ENCODE measurements at regions not wholly inside any gene's neighbourhood (a gene's known extent, or its start where the extent isn't known, plus 50 kb on each side); places are given as distances from the start of the nearest gene placed in this dataset.

GRCh38 chr11:104798789-104799188 lies 99.5 kb downstream of the CASP12 start:
- ATAC-seq (no peak), DNase-seq (no peak)
- Histone ChIP-seq H3K4me3 (no peak overlapping the region), H3K9me3 (no peaks in the 10 kb centered on the region), H3K4me1 (ENCODE audit: low read depth) (no peaks in the 10 kb centered on the region), H3K36me3 (ENCODE audit: low read depth) (no peaks in the 10 kb centered on the region)
- intact Hi-C loops (cut with DNase I, micrococcal nuclease), result no loop called here
- no peak for TF ChIP-seq CTCF (IDR thresholded peaks at IDR 0.05)

- Histone ChIP-seq H3K9me3 (no peaks in the 10 kb centered on the region), H3K36me3 (ENCODE audit: low read depth) (no peaks in the 10 kb centered on the region), H3K4me3 (no peak overlapping the region), H3K4me1 (ENCODE audit: low read depth) (no peaks in the 10 kb centered on the region)
- TF ChIP-seq CTCF (IDR thresholded peaks at IDR 0.05), result no peak
- no peak for ATAC-seq
- DNase-seq, result no peak
- intact Hi-C loops (cut with DNase I, micrococcal nuclease), result no loop called here
These were observed 102.0 kb downstream of the CASP12 start for GRCh38 chr11:104796301-104796700.

- no peak for TF ChIP-seq CTCF (IDR thresholded peaks at IDR 0.05)
- no peaks in the 10 kb centered on the region for H3K4me1 ChIP-seq (ENCODE audit: low read depth)
- no peaks in the 10 kb centered on the region for H3K36me3 ChIP-seq (ENCODE audit: low read depth)
- ATAC-seq (no peak), DNase-seq (no peak)
- H3K9me3 ChIP-seq, result no peaks in the 10 kb centered on the region
- intact Hi-C loops (cut with DNase I, micrococcal nuclease), result no loop called here
- H3K4me3 ChIP-seq, result no peak overlapping the region
These were observed 102.6 kb downstream of the CASP12 start for GRCh38 chr11:104795501-104796213.

GRCh38 chr11:104792861-104793260 lies 105.4 kb downstream of the CASP12 start:
- Histone ChIP-seq H3K36me3 (ENCODE audit: low read depth) (no peaks in the 10 kb centered on the region), H3K9me3 (no peaks in the 10 kb centered on the region), H3K4me1 (ENCODE audit: low read depth) (no peaks in the 10 kb centered on the region), H3K4me3 (no peak overlapping the region)
- no peak for DNase-seq
- intact Hi-C loops (cut with DNase I, micrococcal nuclease), result no loop called here
- ATAC-seq, result no peak
- TF ChIP-seq CTCF (IDR thresholded peaks at IDR 0.05), result no peak

- no peak for TF ChIP-seq CTCF (IDR thresholded peaks at IDR 0.05)
- no peak overlapping the region for H3K4me3 ChIP-seq
- DNase-seq (no peak), ATAC-seq (no peak)
- no peaks in the 10 kb centered on the region for H3K36me3 ChIP-seq (ENCODE audit: low read depth)
- H3K9me3 ChIP-seq, result no peaks in the 10 kb centered on the region
- intact Hi-C loops (cut with DNase I, micrococcal nuclease), result no loop called here
- H3K4me1 ChIP-seq (ENCODE audit: low read depth), result no peaks in the 10 kb centered on the region
These were observed 106.4 kb downstream of the CASP12 start for GRCh38 chr11:104791896-104792295.

Measured in mucosa of descending colon (tissue), 3 donors.